Heart right ventricle (tissue), 16 donors: ENCODE measurements at regions not wholly inside any gene's neighbourhood (a gene's known extent, or its start where the extent isn't known, plus 50 kb on each side); places are given as distances from the start of the nearest gene placed in this dataset.

Source experiments
- ATAC-seq, 8 donors: fragments of 200-7000 bp; cut with Tn5 transposase; one replicate each; pipeline ENCODE4 v1.9.1; 2020; ENCODE audit warnings: mild to moderate bottlenecking in 8 of 8, moderate library complexity in 8 of 8, moderate number of reproducible peaks in 1 of 8
- DNase-seq, 2 donors: peaks; one replicate each; pipeline ENCODE4 v3.0.0-alpha.2; 2020
- H3K27ac ChIP-seq, 10 donors: fragments of 200-600 bp; sonication (generic) in 2 of 10; one replicate each; pipeline versions ENCODE4 v1.5.0 to v1.8.0; 2020 to 2022; ENCODE audit warnings: mild to moderate bottlenecking in 3 of 10
- H3K27me3 ChIP-seq, 7 donors: fragments of 200-600 bp; one replicate each; pipeline ENCODE4 v1.8.0; 2021 to 2022; ENCODE audit warnings: mild to moderate bottlenecking in 2 of 7
- H3K36me3 ChIP-seq, 9 donors: fragments of 200-600 bp; sonication (generic) in 1 of 9; one replicate each; pipeline versions ENCODE4 v1.5.0 to v1.8.0; 2020 to 2022; ENCODE audit warnings: mild to moderate bottlenecking in 2 of 9
- H3K4me1 ChIP-seq, 9 donors: fragments of 200-600 bp; sonication (generic) in 1 of 9; one replicate each; pipeline versions ENCODE4 v1.5.0 to v1.8.0; 2020 to 2022; ENCODE audit warnings: mild to moderate bottlenecking in 4 of 9
- H3K4me3 ChIP-seq, 10 donors: fragments of 200-600 bp; sonication (generic) in 2 of 10; one replicate each; pipeline versions ENCODE4 v1.5.0 to v1.8.0; 2020 to 2022; ENCODE audit warnings: mild to moderate bottlenecking in 7 of 10, moderate library complexity in 2 of 10
- H3K9me3 ChIP-seq, 11 donors: fragments of 200-600 bp in 10 of 11; sonication (generic) in 2 of 11; one replicate each; pipeline versions ENCODE4 v1.5.0 to v1.8.0; 2013 to 2022; ENCODE audit warnings: mild to moderate bottlenecking in 2 of 11, control low read depth in 1 of 11, moderate library complexity in 1 of 11
- CTCF ChIP-seq, 9 donors: fragments of 200-600 bp; sonication (generic) in 2 of 9; IDR thresholded peaks; one replicate each; pipeline versions ENCODE4 v1.5.0 to v1.8.0; 2021 to 2022; ENCODE audit warnings: antibody characterized with exemption in 9 of 9, mild to moderate bottlenecking in 5 of 9, moderate library complexity in 1 of 9
- WGBS, 2 donors: extraction: QIAGEN DNeasy Blood & Tissue Kit; methylation state at CpG; one replicate each; pipeline ENCODE4 v1.1.7; 2013; ENCODE audit warnings: inconsistent platforms in 1 of 2; 5-methylcytosine and 5-hydroxymethylcytosine counted together
- intact Hi-C, 10 donors: fragments of 100-400 bp; cut with DNase I; formaldehyde crosslinking; loops; one replicate each; pipeline versions ENCODE4 v1.11.1 to v1.14.2; 2022
- donor health status: Arrhythmogenic right ventricular cardiomyopathy.
- donor health status: ischemic (EF 13 %, LVEDD 7.1; RV severe dilation, severe dysfunction).
- donor health status: healthy with polysubstance abuse.
- donor health status: DM: no; HTN: yes; CAD: no.
- donor health status: DM: no; HTN: no; CAD: no.
- donor health status: ischemic (EF 25% LVEDD 6.9; RV normal size, moderate dysfunction).
- donor health status: ischemic (EF 25% LVEDD 5.7; RV mildly dilated, moderate dysfunction).
- donor health status: healthy.
- donor health status: DM: yes; HTN: yes; CAD: no.
- donor health status: Ischemic cardiomyopathy.
- donor health status: ischemic (EF 35%, LVEDD 5.7; RV mildly dilated, moderate dysfunction).
- donor health status: nonischemic (EF 11% LVEDD 7.7; RV severe dilation, severe dysfunction).
- donor health status: DM: yes; HTN: yes; CAD: no.
- donor health status: PGD.
- donor health status: ischemic (EF 29% LVEDD 5.4; RV normal size, mild dysfunction).
- donor health status: nonischemic (EF 23%, LVEDD 6.1; RV moderate dilation, normal function).

- 80 to 83% methylated on average over 5 of the region's 5 CpGs for WGBS, 2 donors
- DNase-seq (no peak), ATAC-seq (no peak)
- no peak overlapping the region for H3K4me3 ChIP-seq
- peaks cover 0 to 25% (median 3%) of the 10 kb centered on the region in 7 donors for H3K27me3 ChIP-seq
- no peak overlapping the region for H3K27ac ChIP-seq
- no peaks in the 10 kb centered on the region for H3K4me1 ChIP-seq
- TF ChIP-seq CTCF (IDR thresholded peaks at IDR 0.05) = no peak
- no peaks in the 10 kb centered on the region for H3K36me3 ChIP-seq
- H3K9me3 ChIP-seq = no peaks in the 10 kb centered on the region
- intact Hi-C loops = no loop called here
Measured at GRCh38 chr1:112309499-112309898, 86.5 kb upstream of the CTTNBP2NL start.

- Histone ChIP-seq H3K4me1 (no peaks in the 10 kb centered on the region), H3K27me3 (peaks cover 0 to 25% (median 3%) of the 10 kb centered on the region in 7 donors), H3K9me3 (no peaks in the 10 kb centered on the region), H3K27ac (no peak overlapping the region), H3K4me3 (no peak overlapping the region), H3K36me3 (no peaks in the 10 kb centered on the region)
- WGBS, 2 donors = 30 to 45% methylated on average over 5 of the region's 5 CpGs
- ATAC-seq = no peak
- no peak for TF ChIP-seq CTCF (IDR thresholded peaks at IDR 0.05)
- DNase-seq = no peak
- intact Hi-C loops = no loop called here
Measured at GRCh38 chr1:112312315-112312714, 83.7 kb upstream of the CTTNBP2NL start.

GRCh38 chr1:112312879-112313278, 83.1 kb upstream of the CTTNBP2NL start:
- H3K9me3 ChIP-seq = no peaks in the 10 kb centered on the region
- 33 to 42% methylated on average over 5 of the region's 5 CpGs for WGBS, 2 donors
- peaks cover 0 to 4% (median 0%) of the 10 kb centered on the region in 9 donors for H3K4me1 ChIP-seq
- intact Hi-C loops = no loop called here
- no peak for ATAC-seq
- H3K27me3 ChIP-seq = peaks cover 0 to 25% (median 3%) of the 10 kb centered on the region in 7 donors
- DNase-seq = no peak
- no peaks in the 10 kb centered on the region for H3K36me3 ChIP-seq
- TF ChIP-seq CTCF (IDR thresholded peaks at IDR 0.05) = no peak
- no peak overlapping the region for H3K4me3 ChIP-seq
- no peak overlapping the region for H3K27ac ChIP-seq

- 78 to 82% methylated on average over 8 of the region's 8 CpGs for WGBS, 2 donors
- Histone ChIP-seq H3K4me1 (peaks cover 0 to 16% (median 0%) of the 10 kb centered on the region in 9 donors), H3K27ac (no peak overlapping the region), H3K36me3 (no peaks in the 10 kb centered on the region), H3K4me3 (no peak overlapping the region), H3K9me3 (no peaks in the 10 kb centered on the region), H3K27me3 (peaks cover 0 to 14% (median 3%) of the 10 kb centered on the region in 7 donors)
- DNase-seq (no peak), ATAC-seq (no peak)
- intact Hi-C loops = no loop called here
- TF ChIP-seq CTCF (IDR thresholded peaks at IDR 0.05) = no peak
Measured at GRCh38 chr1:112316254-112316913, 79.6 kb upstream of the CTTNBP2NL start.
